GM19463 (cell line): ENCODE measurements at regions not wholly inside any gene's neighbourhood (a gene's known extent, or its start where the extent isn't known, plus 50 kb on each side); places are given as distances from the start of the nearest gene placed in this dataset.
"Not testable (repeated sequence)": the region's sequence is repeated elsewhere in the genome, so short reads cannot be mapped to it uniquely, and the experiment has no call there.

Experiments used
- ATAC-seq: cut with Tn5 transposase; IDR thresholded peaks from one replicate; pipeline ENCODE4 v1.9.1; 2021; ENCODE audit warnings: mild to moderate bottlenecking, moderate library complexity; ENCODE audit not compliant: unreplicated experiment

DNA sequence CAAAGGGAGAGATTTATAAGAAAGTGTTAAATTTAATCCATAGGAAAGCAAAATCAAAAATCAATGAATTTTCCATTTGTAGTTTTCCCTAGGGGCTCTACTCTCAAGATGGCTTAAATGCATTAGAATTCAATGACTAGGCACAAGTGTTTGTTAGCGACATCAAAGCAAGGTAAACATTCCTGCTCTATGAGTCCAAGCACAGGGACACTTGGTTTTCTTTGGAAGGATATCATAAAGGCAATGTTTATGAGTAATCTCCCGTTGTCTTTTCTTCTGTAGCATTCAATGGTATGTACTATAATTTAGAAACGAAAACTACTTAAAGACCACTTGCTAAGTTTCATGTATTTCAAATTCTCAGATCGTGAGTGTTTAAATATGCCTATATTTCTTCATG lies 54.8 kb upstream of the ZNF717 start:
- ATAC-seq = not testable (repeated sequence)

DNA sequence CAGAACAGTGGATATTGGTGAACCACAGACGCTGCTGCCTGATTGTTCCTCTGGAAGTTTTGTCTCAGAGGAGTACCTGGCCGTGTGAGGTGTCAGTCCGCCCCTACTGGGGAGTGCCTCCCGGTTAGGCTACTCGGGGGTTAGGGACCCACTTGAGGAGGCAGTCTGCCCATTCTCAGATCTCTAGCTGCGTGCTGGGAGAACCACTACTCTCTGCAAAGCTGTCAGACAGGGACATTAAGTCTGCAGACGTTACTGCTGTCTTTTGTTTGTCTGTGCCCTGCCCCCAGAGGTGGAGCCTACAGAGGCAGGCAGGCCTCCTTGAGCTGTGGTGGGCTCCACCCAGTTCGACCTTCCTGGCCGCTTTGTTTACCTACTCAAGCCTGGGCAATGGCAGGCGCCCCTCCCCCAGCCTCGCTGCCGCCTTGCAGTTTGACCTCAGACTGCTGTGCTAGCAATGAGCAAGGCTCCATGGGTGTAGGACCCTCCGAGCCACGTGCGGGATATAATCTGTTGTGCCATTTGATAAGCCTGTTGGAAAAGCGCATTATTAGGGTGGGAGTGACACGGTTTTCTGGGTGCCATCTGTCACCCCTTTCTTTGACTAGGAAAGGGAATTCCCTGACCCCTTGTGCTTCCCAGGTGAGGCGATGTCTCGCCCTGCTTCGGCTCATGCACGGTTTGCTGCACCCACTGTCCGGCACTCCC lies 65.1 kb upstream of the ZNF717 start:
- not testable (repeated sequence) for ATAC-seq

DNA sequence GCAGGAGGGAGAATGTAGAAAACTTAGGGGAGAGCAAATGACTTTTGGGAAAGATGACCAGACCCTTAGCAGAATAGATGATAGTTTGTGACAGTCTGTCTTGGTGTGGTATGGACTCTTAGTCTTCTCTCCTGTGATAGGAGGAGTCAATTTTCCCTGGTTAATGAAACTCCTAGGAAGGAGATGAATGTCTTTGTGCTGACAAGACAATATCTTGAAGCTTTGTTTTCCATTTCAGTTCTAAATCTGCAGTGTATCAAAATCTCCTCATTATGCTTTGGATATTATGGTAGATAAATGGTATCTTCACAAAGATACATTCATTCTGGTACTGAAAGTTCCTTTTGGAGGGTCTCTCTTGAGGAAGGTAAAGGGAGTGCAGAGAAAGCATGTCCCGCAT lies 77.8 kb upstream of the ZNF717 start:
- no peak for ATAC-seq

DNA sequence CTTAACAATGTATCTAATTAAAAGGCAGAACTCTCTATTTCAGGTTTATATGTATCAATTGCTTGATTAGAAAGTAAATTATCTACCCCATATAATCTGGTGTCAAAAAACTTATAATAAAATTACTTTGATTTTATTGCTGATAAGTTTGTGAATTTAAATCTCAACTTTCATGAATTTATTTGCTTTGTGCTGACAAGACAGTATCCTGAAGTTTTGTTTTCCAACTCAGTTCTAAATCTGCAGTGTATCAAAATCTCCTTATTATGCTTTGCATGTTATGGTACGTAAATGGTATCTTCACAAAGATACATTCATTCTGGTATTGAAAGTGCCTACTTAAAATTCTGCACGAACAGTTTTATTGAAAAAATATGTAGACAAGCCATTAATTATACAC lies 78.5 kb upstream of the ZNF717 start:
- ATAC-seq = no peak

DNA sequence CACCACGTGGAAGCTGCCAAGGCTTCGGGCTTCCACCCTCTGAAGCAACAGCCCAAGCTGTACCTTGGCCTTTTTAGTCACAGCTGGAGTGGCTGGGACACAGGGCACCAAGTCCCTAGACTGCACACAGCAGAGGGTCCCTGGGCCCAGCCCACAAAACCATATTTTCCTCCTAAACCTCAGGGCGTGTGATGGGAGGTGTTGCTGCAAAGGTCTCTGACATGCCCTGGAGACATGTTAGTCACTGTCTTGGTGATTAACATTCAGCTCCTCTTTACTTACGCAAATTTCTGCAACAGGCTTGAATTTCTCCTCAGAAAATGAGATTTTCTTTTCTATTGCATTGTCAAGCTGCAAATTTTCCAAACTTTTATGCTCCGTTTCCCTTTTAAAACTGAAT lies 98.4 kb upstream of the ZNF717 start:
- ATAC-seq = not testable (repeated sequence)

DNA sequence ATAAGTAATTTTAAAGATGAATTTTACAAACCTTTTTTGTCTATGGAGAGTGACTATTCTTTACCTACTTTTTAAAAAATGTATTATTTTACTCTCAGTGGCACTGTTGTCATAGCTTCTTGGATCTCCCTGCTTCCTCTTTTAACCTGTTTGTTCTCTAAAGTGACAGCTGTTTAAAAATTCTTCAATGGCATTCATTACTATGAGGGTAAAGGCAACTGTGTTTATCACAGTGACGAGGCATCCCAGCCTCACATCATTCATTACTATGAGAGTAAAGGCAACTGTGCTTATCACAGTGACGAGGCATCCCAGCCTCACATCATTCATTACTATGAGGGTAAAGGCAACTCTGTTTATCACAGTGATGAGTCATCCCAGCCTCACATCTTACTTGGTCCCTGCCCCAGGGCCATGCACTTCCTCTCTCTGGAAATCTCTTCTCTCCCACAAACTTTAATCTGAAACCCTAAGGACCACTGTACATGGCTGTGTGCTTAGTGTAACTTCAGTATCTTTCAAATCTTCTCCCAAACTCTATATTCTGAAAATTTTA lies 101.7 kb upstream of the ZNF717 start:
- no peak for ATAC-seq

DNA sequence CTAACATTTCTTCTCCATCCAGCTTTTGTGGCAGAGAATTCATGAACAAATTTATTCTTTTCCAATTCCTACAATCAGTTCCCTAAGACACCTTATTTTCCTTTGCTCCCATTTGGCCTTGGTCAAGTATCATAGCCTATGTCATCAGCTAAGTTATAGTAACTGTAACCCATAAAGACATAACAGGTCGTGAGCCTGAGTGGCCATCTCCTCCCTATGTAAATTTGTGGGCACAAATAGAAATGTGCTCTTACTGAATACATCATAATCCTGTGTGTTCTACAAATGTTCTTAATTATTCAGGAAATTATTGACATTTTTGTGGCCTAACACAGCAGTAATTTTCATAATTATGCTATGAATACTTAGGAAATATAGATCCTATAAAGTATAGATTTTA lies 108.9 kb upstream of the ZNF717 start:
- no peak for ATAC-seq

DNA sequence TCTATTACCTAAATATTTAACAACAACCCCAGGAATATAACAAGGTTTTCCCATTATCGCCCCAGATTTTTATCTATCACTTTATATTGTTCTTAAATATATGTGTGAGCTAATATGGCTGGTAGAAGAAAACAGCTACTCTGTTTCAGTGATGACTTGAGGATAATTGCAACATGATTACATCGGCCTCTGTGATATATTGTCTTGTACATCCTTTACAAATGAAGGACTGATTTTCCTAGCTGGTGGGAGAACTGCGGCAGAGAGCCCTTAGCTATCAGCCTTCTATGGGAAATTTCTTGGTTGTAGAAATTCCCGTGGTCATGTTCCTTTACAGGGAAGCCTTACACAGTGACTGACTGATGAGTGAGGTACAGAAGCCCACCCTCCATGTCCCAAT lies 110.9 kb upstream of the ZNF717 start:
- ATAC-seq = no peak

DNA sequence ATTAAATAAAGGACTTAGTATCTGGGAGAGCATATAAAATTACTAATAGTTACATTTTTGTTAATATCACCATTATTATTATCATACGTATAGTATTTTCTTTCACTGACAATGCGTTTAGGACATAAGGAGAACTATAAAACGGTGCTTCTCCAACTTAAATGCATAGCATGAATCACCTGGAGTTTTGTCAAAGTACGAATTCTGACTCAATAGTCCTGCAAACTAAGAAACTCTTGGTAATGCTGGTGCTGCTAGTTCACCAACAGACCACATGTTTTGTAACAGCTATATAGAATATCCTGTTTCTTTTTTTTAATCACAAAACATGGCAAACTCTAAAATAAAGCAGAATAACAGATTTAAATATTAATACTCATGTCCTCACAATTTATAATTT lies 116.1 kb upstream of the ZNF717 start:
- not testable (repeated sequence) for ATAC-seq

DNA sequence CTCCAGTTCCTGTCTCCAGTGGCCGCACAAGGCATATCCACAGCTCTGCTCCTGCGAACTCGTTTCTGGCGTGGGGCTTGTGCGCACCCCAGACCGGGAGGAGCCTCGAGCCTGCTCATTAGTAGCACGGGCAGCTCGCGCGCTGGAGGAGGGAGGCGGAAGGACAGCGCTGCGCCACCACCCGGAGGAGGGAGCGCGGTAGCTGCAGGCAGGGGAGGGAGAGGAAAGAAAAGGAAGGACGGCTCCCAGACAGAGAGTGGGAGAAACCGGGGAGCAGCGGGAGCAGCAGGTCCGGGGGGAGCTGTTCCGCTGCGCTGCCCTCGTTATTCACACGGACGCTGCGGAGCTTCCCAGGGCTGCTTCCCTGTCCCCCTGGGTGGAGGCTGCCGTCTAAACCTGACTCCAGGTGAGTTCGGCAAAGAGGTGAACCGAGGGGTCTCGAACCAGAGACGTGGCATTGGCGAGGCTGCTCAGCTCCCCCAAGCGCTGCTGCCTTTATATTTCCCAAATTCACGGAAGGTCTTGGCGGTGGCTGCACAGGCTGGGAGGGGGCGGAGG lies 121.3 kb upstream of the ZNF717 start:
- ATAC-seq = no peak

DNA sequence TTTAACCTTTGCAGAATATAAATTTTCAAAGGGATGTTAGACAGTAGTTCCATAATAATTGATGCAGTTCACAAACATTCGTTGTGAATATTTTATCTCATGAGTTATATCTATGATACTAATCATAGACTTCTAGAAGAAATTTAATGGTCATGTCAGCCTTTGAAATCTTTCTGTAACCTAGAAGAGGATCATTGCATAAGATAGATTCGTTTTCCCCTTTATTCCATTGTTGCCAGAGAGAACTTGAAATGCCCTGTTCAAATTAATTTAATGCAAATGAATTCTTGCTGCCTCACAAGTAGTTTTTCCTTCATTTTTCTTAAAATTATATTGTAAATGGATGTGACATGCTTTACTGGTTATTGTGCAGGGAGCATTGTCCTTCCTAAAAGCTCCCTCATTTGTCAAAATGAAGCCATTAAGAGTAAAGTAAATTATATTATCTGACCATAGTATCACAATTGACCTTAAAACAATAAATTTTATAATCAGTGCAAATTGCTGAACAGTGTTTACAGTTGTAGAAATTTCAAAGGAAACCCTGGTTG lies 128.5 kb upstream of the ZNF717 start:
- ATAC-seq = no peak

DNA sequence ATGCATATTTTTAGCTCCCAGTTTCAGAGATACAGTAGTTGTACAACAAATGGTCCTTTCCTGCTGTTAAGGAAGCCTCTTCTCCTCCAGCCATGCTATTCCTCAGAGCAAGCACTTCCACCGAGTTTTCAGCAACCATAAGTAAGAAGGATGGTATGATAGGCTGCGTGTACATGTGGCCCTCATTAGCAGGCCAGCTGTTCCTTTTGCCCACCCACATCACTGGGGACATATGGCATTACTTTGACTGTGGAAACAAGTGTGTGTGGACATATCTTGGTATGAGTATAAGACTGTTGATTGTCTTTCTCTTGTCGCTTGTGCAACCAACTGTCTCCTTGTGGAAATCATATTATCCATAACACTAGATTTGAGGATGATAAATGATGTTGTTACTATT lies 129.4 kb upstream of the ZNF717 start:
- not testable (repeated sequence) for ATAC-seq

DNA sequence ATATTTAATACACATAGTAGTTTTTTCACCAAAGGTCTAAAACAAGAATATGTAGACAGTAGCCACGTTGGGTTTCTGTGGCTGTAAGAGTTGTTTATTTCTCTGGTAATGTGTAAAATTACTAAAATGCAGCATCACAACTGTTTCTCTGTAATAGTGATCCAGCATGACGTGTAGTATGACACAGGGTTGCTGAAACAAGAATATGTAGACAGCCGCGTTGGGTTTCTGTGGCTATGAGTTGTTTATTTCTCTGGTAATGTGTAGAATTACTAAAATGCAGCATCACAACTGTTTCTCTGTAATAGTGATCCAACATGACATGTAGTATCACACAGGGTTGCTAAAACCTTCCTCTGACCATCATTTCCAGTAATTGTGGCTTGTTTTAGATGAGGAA lies 153.6 kb upstream of the ZNF717 start:
- ATAC-seq = no peak

DNA sequence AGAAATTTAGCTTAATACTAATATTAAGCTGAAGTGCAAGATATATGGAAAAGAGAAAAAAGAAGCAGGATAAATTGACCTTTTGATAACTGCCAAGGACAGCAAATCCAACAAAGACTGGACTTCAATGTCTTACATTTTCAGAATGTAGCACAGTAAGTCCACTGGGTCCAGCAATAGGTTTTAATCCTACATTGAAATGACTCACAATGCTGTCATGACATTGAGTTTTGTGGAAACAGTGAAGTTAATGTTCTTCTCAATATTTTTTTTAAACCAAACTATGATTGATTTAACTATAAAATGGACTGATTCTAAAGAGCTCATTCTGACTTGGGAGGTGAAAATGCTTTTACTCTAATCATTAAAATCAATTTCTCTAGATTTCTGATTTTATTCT lies 166.6 kb upstream of the ZNF717 start:
- no peak for ATAC-seq

DNA sequence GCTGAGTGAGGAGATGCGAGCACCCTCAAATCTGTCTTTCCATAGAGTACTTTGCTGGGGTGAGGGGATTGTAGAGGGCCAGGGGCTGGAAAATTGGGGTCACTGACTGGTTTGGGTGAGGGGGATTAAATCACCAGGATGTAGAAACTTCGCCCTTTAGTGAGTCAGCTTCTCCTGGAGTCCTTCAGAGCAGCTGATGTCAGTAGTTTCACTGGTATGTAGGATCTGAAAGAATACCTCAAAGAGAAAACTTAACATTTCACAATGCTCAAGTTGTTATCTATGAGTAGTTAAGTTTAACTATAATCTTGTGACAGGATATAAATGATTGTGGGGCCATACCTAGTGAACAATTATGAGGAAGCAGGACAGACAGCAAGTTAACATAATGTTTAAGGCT lies 174.7 kb upstream of the ZNF717 start:
- not testable (repeated sequence) for ATAC-seq

DNA sequence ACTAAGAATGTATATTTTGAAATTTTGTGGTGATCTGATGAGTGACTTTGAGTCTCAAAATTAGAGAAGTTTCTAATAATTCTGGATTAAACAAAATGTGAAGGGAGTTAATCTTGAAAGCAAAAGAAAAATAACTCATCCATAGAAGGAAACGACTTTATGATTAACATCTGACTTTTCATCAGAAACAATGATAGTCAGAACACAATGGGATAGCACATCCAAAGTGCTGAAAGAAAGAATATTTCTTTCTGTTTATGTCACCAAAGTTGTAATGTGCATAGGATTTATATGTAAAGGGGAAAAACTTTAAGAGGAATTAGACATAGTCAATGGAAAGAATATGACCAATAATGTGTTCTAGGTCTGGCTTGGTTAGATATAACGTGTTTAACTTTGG lies 176.7 kb upstream of the ZNF717 start:
- not testable (repeated sequence) for ATAC-seq

DNA sequence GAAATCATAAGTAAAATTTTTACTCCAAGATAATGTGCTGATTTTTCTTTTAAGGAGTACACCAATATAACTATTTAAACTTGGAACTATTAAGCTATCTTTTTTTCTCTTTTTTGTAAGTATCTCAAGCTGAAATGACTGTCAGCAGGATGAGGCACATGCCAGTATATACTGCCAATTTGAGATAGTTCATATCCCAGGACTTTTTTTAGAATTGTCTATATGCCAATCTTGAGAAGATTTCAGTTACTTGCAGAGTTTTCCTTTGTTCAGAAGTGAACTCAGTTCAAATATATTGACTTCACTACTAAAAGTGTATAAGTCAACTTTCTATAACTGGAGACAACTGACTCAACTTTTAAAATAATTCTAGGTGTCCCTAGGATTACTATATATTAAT lies 181.7 kb upstream of the ZNF717 start:
- no peak for ATAC-seq

DNA sequence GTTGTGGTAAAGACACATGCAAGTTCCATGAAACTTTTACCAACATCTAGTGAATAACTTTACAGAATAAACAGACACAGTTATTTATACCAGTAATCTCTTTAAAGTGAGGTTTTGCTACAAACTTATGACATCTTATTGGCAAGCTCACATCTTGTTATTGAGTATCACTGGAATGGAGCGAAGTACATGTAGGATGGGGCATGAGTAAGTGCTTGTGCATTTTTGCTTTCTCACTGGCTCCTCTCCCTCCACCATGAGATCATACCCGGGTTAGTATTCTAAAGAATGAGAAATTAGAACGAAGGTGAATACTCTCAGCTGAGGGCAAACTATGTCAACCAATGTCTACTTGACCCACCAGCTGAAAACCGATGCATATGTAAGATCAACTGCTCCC lies 193.3 kb upstream of the ZNF717 start:
- no peak for ATAC-seq

DNA sequence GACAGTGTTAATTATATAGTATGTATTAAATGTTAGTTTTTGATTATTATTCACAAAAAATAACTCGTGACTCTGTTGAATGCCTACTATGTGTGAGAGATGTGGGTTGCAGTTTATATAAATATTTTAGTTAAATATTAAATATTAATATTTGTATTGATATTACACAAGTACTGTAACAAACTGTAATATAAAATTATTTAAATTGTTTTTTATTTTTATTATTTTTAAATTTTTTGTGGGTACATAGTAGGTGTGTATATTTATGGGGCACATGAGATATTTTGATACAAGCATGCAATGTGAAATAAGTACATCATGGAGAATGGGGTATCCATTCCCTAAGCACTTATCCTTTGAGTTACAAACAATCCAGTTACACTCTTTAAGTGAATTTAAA lies 196.1 kb upstream of the ZNF717 start:
- ATAC-seq = no peak

DNA sequence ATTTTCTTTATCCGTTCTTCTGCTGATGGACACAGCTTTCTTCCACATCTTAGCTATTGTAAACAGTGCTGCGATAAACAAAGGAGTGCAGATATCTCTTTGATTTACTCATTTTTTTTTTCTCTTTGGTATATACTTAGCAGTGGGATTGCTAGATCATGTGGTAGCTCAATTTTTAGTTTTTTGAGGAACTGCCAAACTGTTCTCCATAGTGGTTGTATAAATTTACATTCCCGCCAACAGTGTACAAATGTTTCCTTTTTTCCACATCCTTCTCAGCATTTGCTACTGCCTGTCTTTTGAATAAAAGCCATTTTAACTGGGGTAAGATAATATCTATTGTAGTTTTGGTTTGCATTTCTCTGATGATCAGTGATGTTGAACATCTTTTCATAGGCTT lies 196.8 kb upstream of the ZNF717 start:
- no peak for ATAC-seq

DNA sequence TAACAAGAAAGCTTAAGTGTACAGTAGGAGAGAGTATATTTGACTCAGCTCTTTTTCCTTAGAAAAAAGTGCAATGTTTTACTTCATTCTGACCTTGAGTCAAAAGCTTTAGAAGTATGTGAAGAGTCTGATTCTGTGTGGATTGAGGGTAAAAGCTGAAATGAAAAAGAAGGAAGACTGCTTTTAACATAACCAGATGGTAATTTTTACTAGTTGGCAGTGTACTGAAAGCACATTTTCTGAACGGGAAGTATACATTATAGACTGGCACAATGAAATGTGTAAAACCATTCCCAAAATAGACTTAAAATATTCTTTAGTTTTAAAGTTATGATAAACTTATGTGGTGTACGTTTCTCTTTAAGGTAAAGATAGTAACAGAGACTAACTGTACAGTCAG lies 197.8 kb upstream of the ZNF717 start:
- no peak for ATAC-seq

DNA sequence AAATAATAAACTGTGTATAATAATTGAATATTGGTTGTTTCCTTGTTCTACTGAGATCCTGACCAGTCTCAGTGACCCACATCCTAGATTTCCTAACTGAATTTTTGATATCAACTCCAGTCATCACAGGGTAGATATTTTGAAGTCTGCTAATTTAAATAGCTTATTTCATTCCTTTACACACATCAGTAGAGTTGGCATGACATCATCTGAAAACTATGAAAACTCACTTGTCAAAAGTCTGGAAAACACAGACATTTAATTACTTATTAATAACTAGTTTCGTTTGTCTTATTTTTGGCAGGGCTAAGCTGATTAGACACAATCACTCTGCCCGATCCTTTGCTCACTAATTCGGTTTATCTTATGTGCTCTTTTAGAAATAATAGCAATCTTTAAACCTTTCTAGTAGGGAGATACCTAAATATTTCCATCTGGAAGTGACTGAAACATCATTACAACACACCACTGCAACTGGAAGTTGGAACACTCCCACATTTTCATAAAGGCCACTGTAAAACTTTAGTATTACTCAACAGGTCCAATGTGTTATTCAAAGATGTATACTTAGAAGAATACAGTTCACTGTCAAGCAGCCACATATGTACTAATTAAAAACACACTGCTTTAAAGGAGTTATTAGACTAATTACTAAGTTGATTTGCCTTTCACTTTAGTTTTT lies 198.4 kb upstream of the ZNF717 start:
- no peak for ATAC-seq
